ENCODE measurements at regions not wholly inside any gene's neighbourhood (a gene's known extent, or its start where the extent isn't known, plus 50 kb on each side); places are given as distances from the start of the nearest gene placed in this dataset.

- TF ChIP-seq GATA3 (IDR thresholded peaks at IDR 0.05; ENCODE audit: low read depth, low read length) (no peak), GATA2 (IDR thresholded peaks at IDR 0.05; ENCODE audit: low read depth, low read length) (no peak)
Measured at GRCh38 chr6:166745801-166746668, 119.0 kb upstream of the RPS6KA2 start.
